Immature natural killer cell (primary cell): ENCODE measurements at regions not wholly inside any gene's neighbourhood (a gene's known extent, or its start where the extent isn't known, plus 50 kb on each side); places are given as distances from the start of the nearest gene placed in this dataset.

Experiments
- DNase-seq, 3 donors: peaks; one replicate each; pipeline ENCODE4 v3.0.0; 2022; ENCODE audit warnings: mixed read lengths in 1 of 3
- H3K27ac Mint-ChIP-seq, 6 donors: one replicate each; pipeline ENCODE4 v1.8.0; 2020; ENCODE audit warnings: mixed read lengths in 6 of 6, mild to moderate bottlenecking in 5 of 6, inconsistent platforms in 4 of 6, moderate library complexity in 3 of 6
- H3K27me3 Mint-ChIP-seq, 3 donors: one replicate each; pipeline ENCODE4 v1.8.0; 2020 to 2021; ENCODE audit warnings: low read depth in 3 of 3, mild to moderate bottlenecking in 3 of 3, mixed read lengths in 3 of 3, moderate library complexity in 3 of 3, inconsistent platforms in 1 of 3
- H3K36me3 Mint-ChIP-seq, 3 donors: one replicate each; pipeline ENCODE4 v1.8.0; 2020; ENCODE audit warnings: mixed read lengths in 3 of 3, inconsistent platforms in 2 of 3, mild to moderate bottlenecking in 2 of 3
- H3K4me1 Mint-ChIP-seq, 2 donors: one replicate each; pipeline ENCODE4 v1.8.0; 2020; ENCODE audit warnings: inconsistent platforms in 2 of 2, mild to moderate bottlenecking in 2 of 2, mixed read lengths in 2 of 2, moderate library complexity in 1 of 2
- H3K4me3 Mint-ChIP-seq, 5 donors: one replicate each; pipeline ENCODE4 v1.8.0; 2020; ENCODE audit warnings: mild to moderate bottlenecking in 5 of 5, mixed read lengths in 5 of 5, inconsistent platforms in 3 of 5, moderate library complexity in 3 of 5
- H3K9me3 Mint-ChIP-seq, 6 donors: one replicate each; pipeline ENCODE4 v1.8.0; 2020; ENCODE audit warnings: mild to moderate bottlenecking in 6 of 6, mixed read lengths in 6 of 6, inconsistent platforms in 4 of 6, moderate library complexity in 3 of 6

GRCh38 chr18:61989138-61989537 lies 96.3 kb upstream of the RNF152 start:
- no peak for DNase-seq
- H3K9me3 Mint-ChIP-seq, result peaks cover 0 to 2% (median 0%) of the 10 kb centered on the region in 6 donors
- H3K27ac Mint-ChIP-seq, result no peak overlapping the region
- H3K4me1 Mint-ChIP-seq, result no peaks in the 10 kb centered on the region
- peaks cover 0 to 4% (median 0%) of the 10 kb centered on the region in 3 donors for H3K27me3 Mint-ChIP-seq
- no peaks in the 10 kb centered on the region for H3K36me3 Mint-ChIP-seq
- no peak overlapping the region for H3K4me3 Mint-ChIP-seq

DNA sequence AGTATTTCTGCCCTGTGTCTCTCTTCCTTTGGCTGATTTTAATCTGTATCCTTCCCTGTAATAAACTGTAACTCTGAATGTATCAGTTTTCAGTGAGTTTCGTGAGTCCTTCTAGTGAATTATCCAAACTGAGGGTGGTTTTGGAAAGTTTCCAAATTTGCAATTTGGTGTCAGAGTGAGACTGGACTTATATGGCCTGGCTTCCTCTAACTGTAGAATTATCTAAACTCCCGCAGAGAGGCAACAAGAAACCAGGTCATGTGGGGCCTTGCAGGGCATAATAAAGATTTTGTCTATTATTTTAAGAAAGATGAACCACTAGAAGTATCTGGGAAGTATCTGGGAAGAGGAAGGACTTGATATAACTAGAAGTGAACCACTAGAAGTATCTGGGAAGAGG lies 95.3 kb upstream of the RNF152 start:
- Mint-ChIP-seq H3K4me1 (no peaks in the 10 kb centered on the region), H3K27me3 (peaks cover 0 to 6% (median 0%) of the 10 kb centered on the region in 3 donors), H3K9me3 (peaks cover 0 to 2% (median 0%) of the 10 kb centered on the region in 6 donors), H3K4me3 (no peak overlapping the region), H3K36me3 (no peaks in the 10 kb centered on the region), H3K27ac (no peak overlapping the region)
- no peak for DNase-seq

GRCh38 chr18:61985681-61986080 lies 92.9 kb upstream of the RNF152 start:
- no peaks in the 10 kb centered on the region for H3K4me1 Mint-ChIP-seq
- H3K27ac Mint-ChIP-seq, result no peak overlapping the region
- H3K9me3 Mint-ChIP-seq, result peaks cover 0 to 2% (median 0%) of the 10 kb centered on the region in 6 donors
- no peak for DNase-seq
- no peak overlapping the region for H3K4me3 Mint-ChIP-seq
- no peaks in the 10 kb centered on the region for H3K36me3 Mint-ChIP-seq
- H3K27me3 Mint-ChIP-seq, result peaks cover 0 to 6% (median 2%) of the 10 kb centered on the region in 3 donors

DNA sequence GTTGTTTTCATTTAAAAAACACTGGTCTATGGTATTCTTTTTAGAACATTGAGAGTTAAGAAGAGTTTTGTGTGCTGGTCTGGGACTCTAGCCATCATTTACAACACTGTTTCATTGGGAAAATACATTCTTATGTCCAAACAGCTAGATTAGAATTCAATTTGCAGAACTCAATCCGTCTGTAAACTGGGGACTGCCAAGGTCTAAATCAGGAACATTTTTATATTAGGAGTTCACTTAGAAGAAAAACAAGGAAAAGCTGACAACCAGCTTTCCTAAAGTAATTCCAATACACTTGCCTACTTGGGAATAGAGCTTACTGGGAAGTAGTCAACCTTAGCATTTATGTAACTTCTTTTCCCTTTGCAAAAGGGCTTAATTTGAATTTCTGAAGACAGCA lies 91.5 kb upstream of the RNF152 start:
- Mint-ChIP-seq H3K4me1 (no peaks in the 10 kb centered on the region), H3K9me3 (peaks cover 0 to 2% (median 0%) of the 10 kb centered on the region in 6 donors), H3K27me3 (peaks cover 0 to 6% (median 2%) of the 10 kb centered on the region in 3 donors), H3K36me3 (no peaks in the 10 kb centered on the region), H3K4me3 (no peak overlapping the region), H3K27ac (no peak overlapping the region)
- DNase-seq, result no peak

DNA sequence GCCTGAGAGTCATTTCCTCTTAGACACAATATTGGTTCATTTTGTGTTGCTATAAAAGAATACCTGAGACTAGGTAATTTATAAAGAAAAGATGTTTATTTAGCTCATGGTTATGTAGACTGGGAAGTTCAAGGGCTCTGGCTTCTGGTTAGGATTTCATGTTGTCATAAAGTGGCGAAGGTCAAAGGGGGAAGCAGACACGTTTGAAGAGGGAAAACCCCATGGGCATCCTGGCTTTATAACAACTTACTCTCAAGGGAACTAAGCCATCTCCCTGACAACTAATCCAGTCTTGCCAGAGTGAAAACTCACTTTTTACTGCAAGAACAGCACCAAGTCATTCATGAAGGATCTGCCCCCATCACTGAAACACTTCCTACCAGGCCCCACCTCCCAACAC lies 89.7 kb upstream of the RNF152 start:
- Mint-ChIP-seq H3K4me1 (no peaks in the 10 kb centered on the region), H3K27ac (no peak overlapping the region), H3K27me3 (peaks cover 0 to 6% (median 2%) of the 10 kb centered on the region in 3 donors), H3K9me3 (peaks cover 0 to 3% (median 0%) of the 10 kb centered on the region in 6 donors), H3K4me3 (no peak overlapping the region), H3K36me3 (no peaks in the 10 kb centered on the region)
- DNase-seq, result no peak

GRCh38 chr18:61980355-61980754 lies 87.5 kb upstream of the RNF152 start:
- H3K27me3 Mint-ChIP-seq, result peaks cover 0 to 2% (median 2%) of the 10 kb centered on the region in 3 donors

GRCh38 chr18:61975526-61976326 lies 82.9 kb upstream of the RNF152 start:
- Mint-ChIP-seq H3K27me3 (no peaks in the 10 kb centered on the region), H3K9me3 (peaks cover 0 to 2% (median 0%) of the 10 kb centered on the region in 6 donors), H3K4me1 (peaks cover 7 to 14% of the 10 kb centered on the region in 2 donors), H3K27ac (peak overlapping the region in 5 of 6 donors; percentile 38 to 65 (median 60)), H3K36me3 (no peaks in the 10 kb centered on the region), H3K4me3 (peak overlapping the region in 2 of 5 donors; percentile 44 to 48)
- peak; percentile 39 to 55 (median 46) for DNase-seq

More at GRCh38 chr18:61980355-61980754, 87.5 kb upstream of the RNF152 start:
- H3K36me3 Mint-ChIP-seq, result no peaks in the 10 kb centered on the region
- DNase-seq, result no peak
- H3K9me3 Mint-ChIP-seq, result peaks cover 0 to 2% (median 0%) of the 10 kb centered on the region in 6 donors
- no peak overlapping the region for H3K4me3 Mint-ChIP-seq
- no peak overlapping the region for H3K27ac Mint-ChIP-seq
- peaks cover 7 to 13% of the 10 kb centered on the region in 2 donors for H3K4me1 Mint-ChIP-seq

GRCh38 chr18:61973273-61974115 lies 80.7 kb upstream of the RNF152 start:
- peak overlapping the region in 4 of 6 donors; percentile 2 to 9 (median 4) for H3K27ac Mint-ChIP-seq
- no peaks in the 10 kb centered on the region for H3K36me3 Mint-ChIP-seq
- H3K9me3 Mint-ChIP-seq, result peaks cover 0 to 2% (median 0%) of the 10 kb centered on the region in 6 donors
- no peaks in the 10 kb centered on the region for H3K27me3 Mint-ChIP-seq
- no peak overlapping the region for H3K4me3 Mint-ChIP-seq
- DNase-seq, result no peak
- peaks cover 7 to 14% of the 10 kb centered on the region in 2 donors for H3K4me1 Mint-ChIP-seq

GRCh38 chr18:61972389-61973264 lies 79.8 kb upstream of the RNF152 start:
- DNase-seq, result no peak
- Mint-ChIP-seq H3K36me3 (no peaks in the 10 kb centered on the region), H3K4me1 (peaks cover 7 to 14% of the 10 kb centered on the region in 2 donors), H3K4me3 (no peak overlapping the region), H3K27ac (peak overlapping the region in 4 of 6 donors; percentile 8 to 74 (median 44)), H3K27me3 (peaks cover 0 to 3% (median 0%) of the 10 kb centered on the region in 3 donors), H3K9me3 (no peaks in the 10 kb centered on the region)

- Mint-ChIP-seq H3K27me3 (peaks cover 0 to 7% (median 3%) of the 10 kb centered on the region in 3 donors), H3K36me3 (no peaks in the 10 kb centered on the region), H3K4me1 (no peaks in the 10 kb centered on the region), H3K27ac (no peak overlapping the region), H3K9me3 (no peaks in the 10 kb centered on the region), H3K4me3 (no peak overlapping the region)
- no peak for DNase-seq
These were observed 74.6 kb upstream of the RNF152 start for GRCh38 chr18:61967252-61967891.

GRCh38 chr18:61965311-61965710 lies 72.5 kb upstream of the RNF152 start:
- H3K4me3 Mint-ChIP-seq, result no peak overlapping the region
- DNase-seq, result no peak
- no peaks in the 10 kb centered on the region for H3K4me1 Mint-ChIP-seq
- peaks cover 0 to 7% (median 4%) of the 10 kb centered on the region in 3 donors for H3K27me3 Mint-ChIP-seq
- no peaks in the 10 kb centered on the region for H3K36me3 Mint-ChIP-seq
- no peak overlapping the region for H3K27ac Mint-ChIP-seq
- H3K9me3 Mint-ChIP-seq, result no peaks in the 10 kb centered on the region

- H3K4me1 Mint-ChIP-seq, result no peaks in the 10 kb centered on the region
- H3K9me3 Mint-ChIP-seq, result no peaks in the 10 kb centered on the region
- peak overlapping the region in 1 of 6 donors; percentile 42 for H3K27ac Mint-ChIP-seq
- H3K36me3 Mint-ChIP-seq, result peaks cover 0 to 2% (median 0%) of the 10 kb centered on the region in 3 donors
- H3K4me3 Mint-ChIP-seq, result no peak overlapping the region
- H3K27me3 Mint-ChIP-seq, result peaks cover 1 to 7% (median 6%) of the 10 kb centered on the region in 3 donors
- no peak for DNase-seq
These were observed 71.8 kb upstream of the RNF152 start for GRCh38 chr18:61964616-61965015.

GRCh38 chr18:61963705-61964104 lies 70.9 kb upstream of the RNF152 start:
- Mint-ChIP-seq H3K4me1 (no peaks in the 10 kb centered on the region), H3K36me3 (peaks cover 0 to 4% (median 0%) of the 10 kb centered on the region in 3 donors), H3K9me3 (no peaks in the 10 kb centered on the region), H3K4me3 (no peak overlapping the region), H3K27me3 (peaks cover 1 to 7% (median 7%) of the 10 kb centered on the region in 3 donors), H3K27ac (no peak overlapping the region)
- no peak for DNase-seq
